GM12874 (cell line): ENCODE measurements at regions not wholly inside any gene's neighbourhood (a gene's known extent, or its start where the extent isn't known, plus 50 kb on each side); places are given as distances from the start of the nearest gene placed in this dataset.

Experiments used
- TF ChIP-seq, protein P1 (sequence below): IDR thresholded peaks from 2 replicates; pipeline ENCODE4 v1.5.1; 2011; ENCODE audit warnings: low read depth, mild to moderate bottlenecking, control low read depth, low read length, moderate library complexity; ENCODE audit not compliant: insufficient read depth

DNA sequence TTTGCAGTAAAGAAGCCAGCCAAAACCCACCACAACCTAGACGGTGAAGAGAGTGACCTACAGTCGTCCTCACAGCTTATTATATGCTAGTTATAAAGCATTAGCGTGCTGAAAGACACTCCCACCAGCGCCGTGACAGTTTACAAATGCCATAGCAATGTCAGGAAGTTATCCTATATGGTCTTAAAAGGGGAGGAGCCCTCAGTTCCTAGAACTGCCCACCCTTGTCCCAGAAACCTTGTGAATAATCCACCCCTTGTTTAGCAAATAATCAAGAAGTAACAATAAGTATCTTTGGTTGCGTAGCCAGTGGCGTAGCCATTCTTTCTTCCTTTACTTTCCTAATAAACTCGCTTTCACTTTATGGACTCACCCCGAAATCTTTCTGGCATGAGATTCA is 227.9 kb upstream of the ARGLU1 start:
- TF ChIP-seq, protein P1, sequence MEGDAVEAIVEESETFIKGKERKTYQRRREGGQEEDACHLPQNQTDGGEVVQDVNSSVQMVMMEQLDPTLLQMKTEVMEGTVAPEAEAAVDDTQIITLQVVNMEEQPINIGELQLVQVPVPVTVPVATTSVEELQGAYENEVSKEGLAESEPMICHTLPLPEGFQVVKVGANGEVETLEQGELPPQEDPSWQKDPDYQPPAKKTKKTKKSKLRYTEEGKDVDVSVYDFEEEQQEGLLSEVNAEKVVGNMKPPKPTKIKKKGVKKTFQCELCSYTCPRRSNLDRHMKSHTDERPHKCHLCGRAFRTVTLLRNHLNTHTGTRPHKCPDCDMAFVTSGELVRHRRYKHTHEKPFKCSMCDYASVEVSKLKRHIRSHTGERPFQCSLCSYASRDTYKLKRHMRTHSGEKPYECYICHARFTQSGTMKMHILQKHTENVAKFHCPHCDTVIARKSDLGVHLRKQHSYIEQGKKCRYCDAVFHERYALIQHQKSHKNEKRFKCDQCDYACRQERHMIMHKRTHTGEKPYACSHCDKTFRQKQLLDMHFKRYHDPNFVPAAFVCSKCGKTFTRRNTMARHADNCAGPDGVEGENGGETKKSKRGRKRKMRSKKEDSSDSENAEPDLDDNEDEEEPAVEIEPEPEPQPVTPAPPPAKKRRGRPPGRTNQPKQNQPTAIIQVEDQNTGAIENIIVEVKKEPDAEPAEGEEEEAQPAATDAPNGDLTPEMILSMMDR = no peak

DNA sequence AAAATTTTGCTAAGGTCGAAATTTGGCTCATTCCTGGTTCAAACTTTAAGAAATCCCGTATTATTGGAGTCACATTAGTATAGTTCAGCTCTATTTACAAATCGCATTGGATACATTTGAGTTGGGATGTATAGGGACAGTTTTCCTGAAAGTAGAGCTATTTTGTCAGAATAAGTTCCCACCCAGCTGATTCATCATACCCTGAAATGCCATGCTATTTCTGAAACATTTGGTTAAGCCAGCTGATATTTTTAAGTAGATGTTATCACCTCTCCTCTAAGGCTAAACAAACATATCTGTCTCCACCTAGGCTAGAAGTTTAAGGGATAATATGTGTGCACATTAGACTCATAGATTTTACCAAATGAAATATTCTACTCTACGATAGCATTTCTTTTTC is 226.2 kb upstream of the ARGLU1 start:
- TF ChIP-seq, protein P1 = no peak

DNA sequence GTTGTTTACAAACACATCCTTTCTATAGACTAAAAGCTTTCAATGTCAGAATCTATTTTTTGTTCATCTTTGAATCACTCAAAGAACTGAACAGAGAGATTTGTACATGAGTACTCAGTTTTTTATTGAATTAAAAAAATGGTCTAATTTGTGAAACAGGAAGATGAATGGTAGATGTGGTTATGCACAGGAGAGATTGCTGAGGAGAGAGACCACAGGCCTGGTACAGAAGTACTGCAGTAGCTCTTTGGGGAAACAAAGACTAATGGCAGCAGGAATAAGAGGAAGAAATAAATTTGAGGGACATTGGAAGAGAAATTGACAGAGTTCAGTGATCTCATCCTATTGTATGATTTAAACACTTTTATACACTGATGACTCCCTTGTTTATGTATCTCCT is 222.0 kb upstream of the ARGLU1 start:
- TF ChIP-seq, protein P1 = no peak

GRCh38 chr13:106786006-106786563 is 218.1 kb upstream of the ARGLU1 start:
- TF ChIP-seq, protein P1 = no peak

DNA sequence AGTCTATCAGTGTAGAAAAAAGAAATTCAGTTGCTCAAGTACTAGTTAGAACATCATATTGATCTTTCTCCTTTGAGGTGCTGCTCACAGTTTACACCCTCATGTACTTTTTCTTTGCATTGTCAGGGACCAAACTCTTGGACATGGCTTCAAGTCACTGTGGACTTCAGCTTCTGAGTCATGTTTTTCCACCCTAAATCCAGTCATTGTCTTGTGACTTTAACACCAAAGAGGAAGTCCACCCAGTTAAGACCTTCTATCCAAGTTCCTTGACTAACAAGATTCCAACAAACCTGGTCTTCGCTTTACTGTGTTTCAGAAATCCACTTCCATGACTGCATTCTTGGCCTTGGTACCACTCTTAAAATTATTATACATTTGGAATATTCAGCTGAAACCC is 206.7 kb upstream of the ARGLU1 start:
- TF ChIP-seq, protein P1 = no peak

DNA sequence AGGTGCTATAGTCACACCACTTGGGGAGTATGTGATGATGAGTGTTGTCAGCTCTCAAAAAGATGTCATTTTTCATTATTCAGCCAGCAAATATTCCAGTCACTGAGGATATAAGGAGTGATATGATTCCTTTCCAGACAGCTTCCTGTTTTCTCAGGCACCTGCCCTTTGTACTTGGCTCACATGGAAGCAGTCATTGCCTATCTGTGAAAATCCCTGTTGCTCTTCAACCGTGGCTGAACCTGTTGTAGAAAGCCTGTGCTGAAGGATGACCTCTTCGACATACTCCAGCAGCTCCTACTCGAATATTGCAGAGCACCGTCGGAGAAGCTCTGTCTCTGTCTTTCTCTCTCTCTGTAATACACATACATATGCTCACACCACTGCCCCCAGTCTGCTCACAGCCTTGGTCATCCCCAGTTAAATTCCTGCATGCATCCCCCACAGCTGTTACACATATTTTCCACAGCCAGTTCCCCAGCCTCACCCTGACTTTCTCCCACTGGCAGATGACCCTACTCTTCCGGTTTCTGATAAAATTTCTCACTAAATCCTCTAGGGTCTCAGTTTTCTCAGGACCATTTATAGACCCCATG is 204.2 kb upstream of the ARGLU1 start:
- TF ChIP-seq, protein P1 = no peak

GRCh38 chr13:106768991-106769390 is 201.1 kb upstream of the ARGLU1 start:
- TF ChIP-seq, protein P1 = no peak
